Vagina (tissue), 2 donors: ENCODE measurements at regions not wholly inside any gene's neighbourhood (a gene's known extent, or its start where the extent isn't known, plus 50 kb on each side); places are given as distances from the start of the nearest gene placed in this dataset.

ENCODE experiments used
- POLR2A ChIP-seq, 2 donors: fragments of 450-650 bp; IDR thresholded peaks; one replicate each; pipeline ENCODE4 v1.6.1; 2017; ENCODE audit warnings: antibody characterized with exemption in 2 of 2, mild to moderate bottlenecking in 2 of 2, moderate library complexity in 2 of 2
- POLR2AphosphoS5 ChIP-seq, 2 donors: sonication (generic); formaldehyde crosslinking; IDR thresholded peaks; one replicate each; pipeline ENCODE4 v1.9.0; 2017; ENCODE audit warnings: antibody characterized with exemption in 2 of 2, mild to moderate bottlenecking in 2 of 2, low read depth in 1 of 2; ENCODE audit not compliant: insufficient read depth in 1 of 2
- TF ChIP-seq, protein P1 (sequence below), 3 experiments: fragments of 450-650 bp in 2 of 3; fragments of 200-600 bp in 1 of 3; sonication (generic) in 1 of 3; IDR thresholded peaks; one replicate each; pipeline ENCODE4 v1.5.1; 2017 to 2019; ENCODE audit warnings: antibody characterized with exemption in 3 of 3, mild to moderate bottlenecking in 2 of 3, moderate library complexity in 2 of 3

DNA sequence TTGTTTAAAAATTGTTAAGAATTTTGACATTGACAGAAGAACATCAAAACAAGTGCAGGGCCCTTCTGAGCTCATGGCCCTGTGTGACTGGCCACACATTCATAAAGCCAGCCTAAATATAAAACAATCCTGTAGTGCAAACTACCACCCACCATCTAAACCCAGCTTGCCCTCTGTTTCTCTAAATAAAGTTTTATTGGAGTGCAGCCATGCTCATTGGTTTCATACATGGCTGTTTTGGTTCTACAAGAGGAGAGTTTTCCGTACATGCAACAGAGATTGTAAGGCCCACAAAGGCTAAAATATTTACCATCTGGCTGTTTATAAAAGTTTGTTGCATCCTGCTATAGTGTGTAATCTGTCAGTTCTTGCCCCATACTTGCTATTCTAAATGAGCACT, 54.6 kb upstream of the TRIM24 start:
- TF ChIP-seq POLR2AphosphoS5 (IDR thresholded peaks at IDR 0.05; ENCODE audit: insufficient read depth in 1 of 2, low read depth in 1 of 2) (no peak), POLR2A (IDR thresholded peaks at IDR 0.05) (no peak)
- TF ChIP-seq, protein P1, sequence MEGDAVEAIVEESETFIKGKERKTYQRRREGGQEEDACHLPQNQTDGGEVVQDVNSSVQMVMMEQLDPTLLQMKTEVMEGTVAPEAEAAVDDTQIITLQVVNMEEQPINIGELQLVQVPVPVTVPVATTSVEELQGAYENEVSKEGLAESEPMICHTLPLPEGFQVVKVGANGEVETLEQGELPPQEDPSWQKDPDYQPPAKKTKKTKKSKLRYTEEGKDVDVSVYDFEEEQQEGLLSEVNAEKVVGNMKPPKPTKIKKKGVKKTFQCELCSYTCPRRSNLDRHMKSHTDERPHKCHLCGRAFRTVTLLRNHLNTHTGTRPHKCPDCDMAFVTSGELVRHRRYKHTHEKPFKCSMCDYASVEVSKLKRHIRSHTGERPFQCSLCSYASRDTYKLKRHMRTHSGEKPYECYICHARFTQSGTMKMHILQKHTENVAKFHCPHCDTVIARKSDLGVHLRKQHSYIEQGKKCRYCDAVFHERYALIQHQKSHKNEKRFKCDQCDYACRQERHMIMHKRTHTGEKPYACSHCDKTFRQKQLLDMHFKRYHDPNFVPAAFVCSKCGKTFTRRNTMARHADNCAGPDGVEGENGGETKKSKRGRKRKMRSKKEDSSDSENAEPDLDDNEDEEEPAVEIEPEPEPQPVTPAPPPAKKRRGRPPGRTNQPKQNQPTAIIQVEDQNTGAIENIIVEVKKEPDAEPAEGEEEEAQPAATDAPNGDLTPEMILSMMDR (IDR thresholded peaks at IDR 0.05): no peak
